Endothelial cell of umbilical vein (primary cell): ENCODE measurements at regions not wholly inside any gene's neighbourhood (a gene's known extent, or its start where the extent isn't known, plus 50 kb on each side); places are given as distances from the start of the nearest gene placed in this dataset.

ENCODE experiments used
- BruUV-seq: library from RNA; stranded (reverse); fragments of 400-500 nt; replicated peaks from 2 replicates; lab custom pipeline; 2021; lab: Mats Ljungman, UMichigan
- CTCF ChIA-PET: fragments of 300-600, 350-600 bp; sonication (Branson Sonifier 250); formaldehyde crosslinking; loops from one replicate; lab custom pipeline; 2021; ENCODE audit warnings: antibody characterized with exemption, inconsistent platforms; lab: Charles Lee
- POLR2A ChIA-PET: fragments of 300-600, 350-600 bp; sonication (Branson Sonifier 250); formaldehyde crosslinking; loops from one replicate; lab custom pipeline; 2021; ENCODE audit warnings: antibody characterized with exemption, inconsistent platforms; lab: Charles Lee
- DNase-seq: peaks from one replicate; pipeline ENCODE4 v3.0.0-alpha.2; 2011; ENCODE audit warnings: low read depth, low spot score
- FAIRE-seq: peaks from 2 replicates; lab custom pipeline; 2011; peaks lifted over from hg19 to GRCh38; lab: Jason Lieb, UNC
- H2AFZ ChIP-seq: 2 replicates; pipeline ENCODE4 v1.6.0; 2012; ENCODE audit warnings: low read depth, low read length, control low read depth, inconsistent platforms
- H3K27ac ChIP-seq: 2 replicates; pipeline ENCODE4 v1.5.1; 2011; ENCODE audit warnings: low read depth, mild to moderate bottlenecking, control low read depth, low read length, moderate library complexity; ENCODE audit not compliant: insufficient read depth
- H3K27me3 ChIP-seq, 2 experiments: 2 replicates each; pipeline versions ENCODE4 v1.6.0 to v1.6.1; 2011; ENCODE audit warnings: low read length in 2 of 2, mixed read lengths in 1 of 2; ENCODE audit not compliant: control insufficient read depth in 2 of 2, insufficient read depth in 2 of 2
- H3K36me3 ChIP-seq, 2 experiments: 2 replicates in 1 of 2; 3 replicates in 1 of 2; pipeline ENCODE4 v1.5.1; 2011; ENCODE audit warnings: low read length in 2 of 2, mild to moderate bottlenecking in 1 of 2, moderate library complexity in 1 of 2; ENCODE audit not compliant: control insufficient read depth in 2 of 2, insufficient read depth in 2 of 2; ENCODE audit errors: extremely low read depth in 1 of 2
- H3K4me1 ChIP-seq: 3 replicates; pipeline ENCODE4 v1.5.1; 2011; ENCODE audit warnings: mild to moderate bottlenecking, low read length; ENCODE audit not compliant: control insufficient read depth, insufficient read depth; ENCODE audit errors: extremely low read depth
- H3K4me2 ChIP-seq: 2 replicates; pipeline ENCODE4 v1.6.1; 2011; ENCODE audit warnings: low read length, control low read depth, mixed read lengths; ENCODE audit not compliant: insufficient read depth
- H3K4me3 ChIP-seq, 3 experiments: fragments of 200-600 bp in 1 of 3; sonication (generic), shearing (Covaris generic) in 1 of 3; replicated peaks in 1 of 3; 2 replicates each; pipeline ENCODE4 v1.5.1; 2011 to 2016; ENCODE audit warnings: control low read depth in 3 of 3, low read length in 3 of 3, mild to moderate bottlenecking in 2 of 3, inconsistent platforms in 1 of 3, low read depth in 1 of 3, moderate library complexity in 1 of 3; ENCODE audit not compliant: insufficient read depth in 1 of 3
- H3K79me2 ChIP-seq: 2 replicates; pipeline ENCODE4 v1.6.0; 2012; ENCODE audit warnings: low read length, inconsistent platforms; ENCODE audit not compliant: control insufficient read depth, insufficient read depth
- H3K9ac ChIP-seq: replicated peaks from 2 replicates; pipeline ENCODE3; 2011; ENCODE audit warnings: low read length, control low read depth; ENCODE audit not compliant: insufficient read depth; ENCODE audit errors: extremely low read depth
- H3K9me1 ChIP-seq: replicated peaks from 3 replicates; pipeline ENCODE4 v1.6.0; 2011; ENCODE audit warnings: mild to moderate bottlenecking, low read length; ENCODE audit not compliant: control insufficient read depth, insufficient read depth; ENCODE audit errors: extremely low read depth
- H3K9me3 ChIP-seq: replicated peaks from 2 replicates; pipeline ENCODE4 v1.5.1; 2012; ENCODE audit warnings: low read length, inconsistent platforms; ENCODE audit not compliant: control insufficient read depth, insufficient read depth
- H4K20me1 ChIP-seq: replicated peaks from 2 replicates; pipeline ENCODE3; 2011; ENCODE audit warnings: mild to moderate bottlenecking, low read length; ENCODE audit not compliant: control insufficient read depth, insufficient read depth; ENCODE audit errors: extremely low read depth
- EZH2 ChIP-seq: IDR thresholded peaks from 2 replicates; pipeline ENCODE4 v1.6.1; 2012; ENCODE audit warnings: borderline replicate concordance, low read depth, mild to moderate bottlenecking, moderate library complexity, low read length, inconsistent platforms; ENCODE audit not compliant: severe bottlenecking
- FOS ChIP-seq: IDR thresholded peaks from 2 replicates; pipeline ENCODE4 v1.6.1; 2011; ENCODE audit warnings: mild to moderate bottlenecking, low read length, moderate library complexity, borderline replicate concordance; ENCODE audit not compliant: insufficient read depth
- GATA2 ChIP-seq: IDR thresholded peaks from 2 replicates; pipeline ENCODE4 v1.7.0; 2011; ENCODE audit warnings: low read depth, mild to moderate bottlenecking, moderate library complexity, mixed read lengths, low read length; ENCODE audit not compliant: insufficient read length, insufficient read depth
- JUN ChIP-seq: IDR thresholded peaks from 2 replicates; pipeline ENCODE4 v1.6.1; 2011; ENCODE audit warnings: borderline replicate concordance, low read depth; ENCODE audit not compliant: insufficient read length, insufficient read depth
- MAX ChIP-seq: IDR thresholded peaks from 2 replicates; pipeline ENCODE4 v1.6.1; 2011; ENCODE audit not compliant: insufficient read depth, insufficient read length
- MYC ChIP-seq: IDR thresholded peaks from one replicate; pipeline ENCODE4 v1.6.1; 2011; ENCODE audit warnings: mild to moderate bottlenecking, low read depth, low read length
- POLR2A ChIP-seq: IDR thresholded peaks from 2 replicates; pipeline ENCODE4 v1.6.1; 2012; ENCODE audit warnings: low read depth, mild to moderate bottlenecking, control low read depth, low read length
- POLR2AphosphoS5 ChIP-seq: IDR thresholded peaks from 2 replicates; pipeline ENCODE4 v1.6.1; 2012; ENCODE audit warnings: low read depth, mild to moderate bottlenecking, control low read depth, low read length, moderate library complexity; ENCODE audit not compliant: insufficient read depth
- dilution Hi-C: fragments of 300-500 bp; cut with MboI; formaldehyde crosslinking; loops from one replicate; pipeline ENCODE4 v1.15.0; 2019; ENCODE audit warnings: low sequenced_read_pairs; ENCODE audit not compliant: extremely low pct_ligation_motif_present
- intact Hi-C: fragments of 100-400 bp; cut with micrococcal nuclease; formaldehyde crosslinking; loops from one replicate; pipeline ENCODE4 v1.10.0; 2022
- TF ChIP-seq, protein P1 (sequence below), 2 donors: IDR thresholded peaks; 1 replicate in 1 of 2; 2 replicates in 1 of 2; pipeline ENCODE4 v1.5.1; 2011; ENCODE audit warnings: low read length in 2 of 2, mild to moderate bottlenecking in 2 of 2, moderate library complexity in 2 of 2, control low read depth in 1 of 2, inconsistent platforms in 1 of 2, low read depth in 1 of 2; ENCODE audit not compliant: insufficient read depth in 1 of 2; ENCODE audit errors: extremely low read depth in 1 of 2

GRCh38 chr3:82000773-82001172 lies 239.3 kb upstream of the GBE1 start:
- no peaks in the 10 kb centered on the region for H3K27me3 ChIP-seq
- H3K4me3 ChIP-seq, result no peak overlapping the region
- no peak overlapping the region for H3K27ac ChIP-seq
- H3K9me3 ChIP-seq, result no peaks in the 10 kb centered on the region
- H2AFZ ChIP-seq, result no peak overlapping the region
- H4K20me1 ChIP-seq, result no peaks in the 10 kb centered on the region
- POLR2A ChIA-PET, result no interaction called here
- DNase-seq (no peak), FAIRE-seq (no peak)
- no TSS peak for BruUV-seq
- H3K9ac ChIP-seq, result no peak overlapping the region
- dilution Hi-C loops (no loop called here), intact Hi-C loops (no loop called here)
- CTCF ChIA-PET, result no interaction called here
- TF ChIP-seq POLR2A (no peak), MYC (no peak), MAX (no peak), JUN (no peak), POLR2AphosphoS5 (no peak), FOS (no peak), EZH2 (no peak), GATA2 (no peak)
- TF ChIP-seq, protein P1, sequence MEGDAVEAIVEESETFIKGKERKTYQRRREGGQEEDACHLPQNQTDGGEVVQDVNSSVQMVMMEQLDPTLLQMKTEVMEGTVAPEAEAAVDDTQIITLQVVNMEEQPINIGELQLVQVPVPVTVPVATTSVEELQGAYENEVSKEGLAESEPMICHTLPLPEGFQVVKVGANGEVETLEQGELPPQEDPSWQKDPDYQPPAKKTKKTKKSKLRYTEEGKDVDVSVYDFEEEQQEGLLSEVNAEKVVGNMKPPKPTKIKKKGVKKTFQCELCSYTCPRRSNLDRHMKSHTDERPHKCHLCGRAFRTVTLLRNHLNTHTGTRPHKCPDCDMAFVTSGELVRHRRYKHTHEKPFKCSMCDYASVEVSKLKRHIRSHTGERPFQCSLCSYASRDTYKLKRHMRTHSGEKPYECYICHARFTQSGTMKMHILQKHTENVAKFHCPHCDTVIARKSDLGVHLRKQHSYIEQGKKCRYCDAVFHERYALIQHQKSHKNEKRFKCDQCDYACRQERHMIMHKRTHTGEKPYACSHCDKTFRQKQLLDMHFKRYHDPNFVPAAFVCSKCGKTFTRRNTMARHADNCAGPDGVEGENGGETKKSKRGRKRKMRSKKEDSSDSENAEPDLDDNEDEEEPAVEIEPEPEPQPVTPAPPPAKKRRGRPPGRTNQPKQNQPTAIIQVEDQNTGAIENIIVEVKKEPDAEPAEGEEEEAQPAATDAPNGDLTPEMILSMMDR (IDR thresholded peaks at IDR 0.05; ENCODE audit: extremely low read depth in 1 of 2, insufficient read depth in 1 of 2, low read depth in 1 of 2, low read length in 2 of 2), result no peak
- H3K4me1 ChIP-seq, result no peaks in the 10 kb centered on the region
- H3K79me2 ChIP-seq, result no peaks in the 10 kb centered on the region
- H3K4me2 ChIP-seq, result no peak overlapping the region
- H3K36me3 ChIP-seq, result no peaks in the 10 kb centered on the region
- no peaks in the 10 kb centered on the region for H3K9me1 ChIP-seq
